ENCODE measurements at regions not wholly inside any gene's neighbourhood (a gene's known extent, or its start where the extent isn't known, plus 50 kb on each side); places are given as distances from the start of the nearest gene placed in this dataset.
A peak's percentile ranks its signal among the peaks of the same experiment; 100 is the strongest.

DNA sequence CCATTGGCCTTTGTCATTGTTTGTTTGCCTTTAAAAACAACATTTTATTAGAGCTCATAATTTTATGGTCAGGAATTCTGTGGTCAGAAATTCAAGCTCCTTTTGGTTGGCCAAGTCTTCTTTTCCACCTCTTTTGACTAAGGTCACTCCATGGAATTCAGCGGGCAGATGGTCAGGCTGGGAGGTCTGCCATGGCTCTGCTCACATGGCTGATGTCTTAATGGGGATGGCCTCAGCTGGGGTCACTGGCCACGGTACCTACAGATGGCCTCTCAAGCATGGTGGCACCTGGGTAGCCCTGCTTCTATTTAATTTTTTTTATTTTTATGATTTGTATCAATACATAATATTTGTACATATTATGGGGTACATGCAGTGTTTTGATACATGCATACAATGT lies 360.8 kb upstream of the MCTP2 start:
- no peak for DNase-seq (ENCODE audit: low spot score)

DNA sequence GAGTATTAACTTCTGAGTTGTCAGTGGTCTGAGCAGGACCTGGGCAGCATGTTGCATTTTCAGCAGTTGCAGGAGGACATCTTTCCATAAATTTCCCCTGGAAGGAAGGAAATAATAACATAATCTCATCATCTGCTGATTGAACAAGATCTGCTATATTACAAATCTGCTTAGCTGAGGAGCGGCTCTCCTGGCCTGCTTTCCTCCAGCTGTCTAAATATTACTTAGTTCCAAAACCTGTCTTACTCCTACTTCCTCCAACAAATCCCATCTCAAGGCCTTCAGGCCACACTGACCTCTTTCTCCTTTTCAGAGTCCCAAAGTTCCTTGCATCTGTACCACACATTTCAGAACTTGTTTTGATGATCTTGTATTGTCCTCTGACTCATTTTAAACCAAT lies 364.4 kb upstream of the MCTP2 start:
- DNase-seq (ENCODE audit: low spot score): no peak

DNA sequence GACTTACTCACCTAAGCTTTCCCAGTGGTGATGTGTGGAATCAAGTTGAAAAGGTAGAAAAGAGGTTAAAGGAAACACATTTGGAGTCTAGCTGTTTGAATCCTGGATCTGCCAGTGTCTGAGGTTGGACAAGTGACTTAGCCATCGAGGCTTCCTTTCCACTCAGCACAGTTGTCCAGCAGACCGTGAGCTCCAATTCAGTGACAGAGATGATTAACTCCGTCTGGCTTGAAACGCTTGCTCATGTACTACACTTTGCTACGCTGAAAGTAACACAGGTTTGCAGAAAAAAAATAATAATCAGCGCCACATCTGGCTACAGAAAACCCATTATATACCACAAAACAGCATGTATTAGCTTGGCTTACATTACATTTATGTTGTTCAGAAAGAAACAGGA lies 364.9 kb upstream of the MCTP2 start:
- DNase-seq (ENCODE audit: low spot score): no peak

DNA sequence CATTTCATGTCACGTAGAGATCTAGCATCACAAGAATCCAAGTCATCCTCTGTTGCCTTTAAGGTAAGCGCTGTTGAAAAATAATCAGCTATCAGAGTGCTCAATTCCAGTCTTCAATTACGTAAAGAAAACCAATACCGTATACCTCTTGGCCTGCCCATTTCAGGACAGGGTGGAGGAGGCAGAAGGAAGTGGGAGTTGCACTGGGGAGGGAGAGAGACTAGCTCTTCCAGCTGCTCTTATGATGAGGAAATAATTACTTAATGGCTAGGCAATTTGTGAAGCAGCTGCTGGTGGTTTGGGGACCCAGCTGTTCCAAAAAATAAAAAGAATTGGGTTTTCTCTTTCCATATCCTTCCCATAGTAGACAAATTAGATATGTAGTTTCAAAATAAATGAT lies 365.8 kb upstream of the MCTP2 start:
- DNase-seq (ENCODE audit: low spot score): no peak

DNA sequence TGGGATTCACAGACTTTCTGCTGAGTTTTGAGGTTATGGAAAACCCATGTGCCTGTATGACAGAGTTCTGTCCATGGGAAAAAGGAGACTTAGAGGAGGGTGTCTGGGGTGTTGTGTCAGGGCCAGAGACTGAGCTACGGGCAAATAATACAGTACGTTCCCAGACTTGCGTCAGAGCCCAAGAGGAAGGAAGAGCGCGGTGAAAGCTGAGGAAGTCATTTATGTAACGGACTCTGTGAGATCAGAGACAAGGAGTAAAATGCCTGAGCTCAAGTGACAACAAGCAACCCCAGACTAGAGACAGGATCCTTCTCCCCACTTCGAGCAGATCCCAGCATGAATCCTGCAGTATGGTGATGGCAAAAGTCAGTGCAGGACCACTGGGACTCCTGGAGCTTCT lies 368.6 kb upstream of the MCTP2 start:
- DNase-seq (ENCODE audit: low spot score): peak; percentile 2

DNA sequence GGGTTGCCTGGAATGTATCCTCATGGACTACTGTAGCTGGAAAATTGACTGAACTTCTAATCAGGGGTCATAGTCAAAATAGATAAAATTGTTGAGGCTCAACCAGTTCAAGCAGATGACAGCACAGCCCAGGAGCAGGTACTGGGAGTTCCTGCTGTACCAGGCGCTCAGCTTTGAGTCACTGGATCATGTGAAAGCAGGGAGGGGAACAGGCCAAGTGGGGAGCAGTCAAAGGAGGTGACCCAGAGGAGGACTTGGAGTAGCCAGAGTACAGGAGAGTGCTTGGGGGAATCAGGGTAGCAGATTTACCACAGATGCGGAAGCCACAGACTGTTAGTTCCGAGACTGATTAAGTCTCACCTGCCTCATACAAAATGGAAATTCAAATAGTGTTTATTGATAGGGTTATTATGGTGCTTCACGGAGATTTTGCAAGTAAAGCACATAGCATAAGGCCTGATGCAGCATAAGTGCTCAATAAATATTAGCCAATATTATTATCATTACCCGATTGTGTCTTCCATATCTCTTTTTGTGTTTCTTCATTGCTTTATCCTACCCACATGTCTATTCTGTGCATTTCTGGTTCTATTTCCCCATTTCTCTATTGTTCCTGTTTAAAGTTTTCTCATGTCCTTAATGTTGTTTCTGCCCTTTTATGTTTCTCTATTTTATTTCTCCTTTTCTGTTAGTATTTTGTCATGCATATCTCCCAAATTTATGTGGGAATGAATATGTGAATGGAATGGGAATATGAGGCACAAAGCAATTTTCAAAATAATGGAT lies 369.2 kb upstream of the MCTP2 start:
- no peak for DNase-seq (ENCODE audit: low spot score)

DNA sequence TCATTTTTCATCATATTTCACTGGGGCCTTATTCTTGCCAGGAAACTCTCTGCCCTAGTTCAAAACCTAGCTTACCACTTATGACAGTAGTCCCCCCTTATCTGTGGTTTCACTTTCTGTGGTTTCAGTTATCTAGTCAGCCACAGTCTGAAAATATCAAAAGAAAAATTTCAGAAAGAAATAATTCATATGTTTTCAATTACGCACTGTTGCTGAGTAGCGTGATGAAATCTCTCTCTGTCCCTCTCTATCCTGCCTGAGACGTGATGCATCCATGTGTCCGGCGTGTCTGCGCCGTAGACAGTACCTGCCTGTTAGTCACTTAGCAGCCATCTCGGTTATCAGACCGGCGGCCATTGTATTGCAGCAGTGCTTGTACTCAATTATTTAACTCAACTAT lies 369.9 kb upstream of the MCTP2 start:
- DNase-seq (ENCODE audit: low spot score): no peak

DNA sequence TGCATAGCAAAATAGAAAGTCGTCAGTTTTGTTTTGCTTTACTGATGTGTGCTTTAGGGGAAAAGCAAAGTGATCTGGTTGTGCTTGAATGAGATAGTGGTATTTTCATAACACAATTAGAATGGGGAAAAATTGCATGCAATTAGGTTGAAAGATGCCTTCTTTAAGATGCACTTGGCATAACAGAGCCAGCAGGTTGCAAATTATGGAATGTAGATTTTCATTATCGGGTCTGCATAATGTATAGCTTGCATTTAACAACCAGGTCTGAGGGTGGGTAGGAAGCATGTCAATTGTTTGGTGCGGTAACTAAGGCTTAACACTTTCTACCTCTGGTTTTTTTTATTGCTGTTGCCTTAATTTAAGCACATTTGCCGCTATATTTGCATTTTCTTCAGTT lies 370.7 kb upstream of the MCTP2 start:
- DNase-seq (ENCODE audit: low spot score): no peak

DNA sequence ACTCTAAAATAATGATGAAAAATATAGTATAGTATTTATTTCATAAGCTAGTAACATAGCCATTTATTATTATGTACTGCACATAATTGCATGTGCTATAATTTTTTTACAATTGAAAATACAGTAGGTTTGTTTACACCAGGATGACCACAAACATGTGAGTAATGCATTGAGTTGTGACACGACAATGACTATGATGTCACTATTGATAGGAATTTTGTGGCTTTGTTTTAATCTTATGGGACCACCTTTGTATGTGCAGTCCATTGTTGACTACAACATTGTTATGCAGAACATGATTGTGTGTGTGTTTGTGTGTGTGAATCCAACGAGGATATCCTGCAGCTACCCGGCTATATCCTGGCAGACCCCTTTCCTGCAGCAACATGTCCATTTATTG lies 372.2 kb upstream of the MCTP2 start:
- DNase-seq (ENCODE audit: low spot score): no peak

DNA sequence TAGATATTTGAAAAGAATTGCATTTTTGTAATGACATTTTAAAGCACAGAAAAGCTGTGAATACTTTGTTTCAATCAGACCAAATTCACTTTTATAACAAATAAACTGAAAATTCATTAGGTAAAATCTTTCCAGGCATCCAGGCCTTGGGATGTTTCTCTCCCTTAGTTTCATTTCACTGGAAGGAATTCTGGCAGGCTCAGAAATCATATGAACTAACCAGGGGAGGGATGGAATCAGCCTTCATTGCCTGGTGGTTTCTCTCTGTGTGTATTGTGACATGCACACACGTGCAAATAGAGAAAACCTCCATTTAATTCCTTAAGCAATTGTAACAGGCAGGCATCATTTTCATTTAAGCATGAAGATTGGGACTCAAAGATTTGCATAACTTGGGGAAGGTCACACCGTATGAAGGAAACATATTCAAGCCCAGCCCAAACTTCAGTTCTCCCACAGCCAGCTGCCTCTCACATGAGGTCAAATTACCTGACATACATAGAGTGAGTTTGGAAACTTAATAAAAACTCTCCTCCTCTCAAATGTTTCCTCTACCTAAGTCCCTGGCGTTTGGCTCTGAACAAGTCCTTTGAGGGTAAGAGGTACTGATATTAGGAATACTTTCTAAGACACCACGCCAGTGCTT lies 376.1 kb upstream of the MCTP2 start:
- DNase-seq (ENCODE audit: low spot score): no peak

DNA sequence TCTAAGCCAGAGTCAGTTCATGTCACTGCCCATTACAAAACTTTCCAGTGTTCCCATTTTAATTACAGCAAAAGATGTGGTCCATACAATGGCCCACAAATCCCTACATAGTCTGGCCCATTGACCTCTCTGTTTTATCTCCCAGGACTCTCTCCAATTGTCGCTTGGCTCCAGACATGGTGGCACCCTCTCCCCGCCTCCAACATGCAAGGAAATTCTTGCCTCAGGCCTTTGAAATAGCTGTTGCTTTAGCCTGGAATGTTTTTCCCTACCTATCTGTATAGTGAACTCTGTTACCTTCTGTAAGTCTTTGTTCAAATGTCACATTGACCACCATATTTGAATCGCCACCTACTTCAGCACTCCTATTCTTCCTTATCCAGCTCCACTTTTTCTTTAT lies 377.3 kb upstream of the MCTP2 start:
- DNase-seq (ENCODE audit: low spot score): no peak

DNA sequence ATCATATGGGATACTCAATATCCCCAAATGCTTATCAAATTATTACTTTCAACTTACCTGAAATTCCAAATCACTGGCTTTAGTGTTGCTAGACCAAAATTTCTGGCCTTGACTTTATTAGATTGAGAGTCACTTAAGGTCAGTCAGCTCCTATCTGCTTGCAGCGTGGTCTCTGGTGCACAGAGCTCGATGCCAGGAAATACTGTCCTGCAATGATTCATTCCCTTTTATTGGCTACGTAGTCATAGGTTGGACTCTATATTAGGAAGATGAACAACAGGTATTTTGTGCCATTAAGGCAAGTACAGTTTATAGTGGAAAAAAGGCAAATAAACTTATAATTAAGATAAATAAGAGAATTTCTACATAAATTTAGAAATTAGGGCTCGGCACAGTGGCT lies 378.6 kb upstream of the MCTP2 start:
- DNase-seq (ENCODE audit: low spot score): no peak

DNA sequence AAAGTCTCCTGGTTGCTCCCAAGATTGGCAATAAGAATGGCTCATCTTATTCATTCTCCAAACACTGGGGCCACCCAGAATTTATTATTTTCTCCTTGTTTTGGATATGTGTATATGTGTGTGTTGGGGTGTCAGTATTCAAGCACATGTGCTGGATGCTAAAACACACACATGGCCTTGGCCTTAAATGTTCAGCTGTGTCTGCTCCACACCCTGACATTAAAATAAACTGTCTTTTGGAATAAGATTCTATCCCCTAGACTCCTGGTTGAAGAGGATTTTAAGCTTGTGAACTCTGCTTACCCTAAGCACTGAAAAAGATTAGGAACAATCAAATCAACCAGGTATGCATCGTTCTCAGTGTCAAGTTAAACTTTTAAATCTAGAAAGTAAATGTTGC lies 382.9 kb upstream of the MCTP2 start:
- no peak for DNase-seq (ENCODE audit: low spot score)

DNA sequence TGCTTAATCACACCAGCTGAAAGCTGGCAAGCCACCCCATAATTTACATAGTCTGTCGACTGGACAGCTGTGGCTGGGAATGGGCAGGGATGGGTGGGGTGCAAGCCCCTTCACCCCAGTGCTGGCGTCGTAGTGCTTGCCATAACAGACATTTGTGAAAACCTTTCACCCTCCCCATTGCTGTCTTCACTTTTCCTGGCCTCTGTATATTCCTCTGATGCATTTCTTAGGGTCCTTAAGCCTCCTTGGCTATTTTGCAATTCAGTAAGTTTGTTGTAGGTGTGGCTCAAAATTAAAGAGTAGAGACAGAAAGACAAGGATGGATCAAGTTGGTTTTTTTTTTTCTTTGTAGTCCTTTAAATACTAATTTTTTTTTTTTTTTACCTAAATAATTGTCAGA lies 383.3 kb upstream of the MCTP2 start:
- no peak for DNase-seq (ENCODE audit: low spot score)

DNA sequence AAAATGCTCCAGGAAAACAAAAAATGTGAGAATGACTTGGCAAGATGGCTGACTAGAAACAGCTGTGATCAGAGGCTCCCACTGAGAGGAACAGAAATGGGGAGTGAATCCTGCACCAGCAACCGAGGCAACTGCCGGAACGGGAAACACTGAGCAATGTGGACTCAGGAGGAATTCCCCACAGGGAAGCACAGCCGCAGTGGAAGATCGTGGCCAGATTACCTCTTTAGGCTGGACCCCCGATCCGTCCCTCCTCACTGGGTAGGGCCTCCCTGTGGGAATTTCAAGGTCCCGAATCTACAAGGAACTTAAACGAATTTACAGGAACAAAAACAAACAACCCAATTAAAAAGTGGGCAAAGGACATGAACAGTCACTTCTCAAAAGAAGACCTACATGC lies 385.2 kb upstream of the MCTP2 start:
- no peak for DNase-seq (ENCODE audit: low spot score)

DNA sequence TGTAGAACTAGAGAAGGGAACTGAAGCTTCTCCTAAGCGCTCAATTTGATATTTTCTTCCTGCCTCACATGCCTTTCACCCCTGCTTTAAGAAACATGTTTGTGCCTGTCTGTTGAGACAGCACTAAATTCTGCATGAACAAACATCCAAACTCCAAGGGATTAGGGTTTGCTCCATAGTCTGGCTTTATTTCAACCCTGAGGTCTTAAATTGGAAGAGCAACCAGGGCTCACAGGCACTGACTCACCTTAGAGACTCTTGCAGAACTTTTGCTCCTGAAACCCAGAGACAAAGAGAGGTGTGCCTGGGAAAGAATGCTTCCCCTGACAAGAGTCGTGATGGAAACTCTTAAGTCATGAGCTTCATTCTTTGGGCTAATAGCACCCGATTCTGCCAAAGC lies 393.9 kb upstream of the MCTP2 start:
- DNase-seq (ENCODE audit: low spot score): no peak

DNA sequence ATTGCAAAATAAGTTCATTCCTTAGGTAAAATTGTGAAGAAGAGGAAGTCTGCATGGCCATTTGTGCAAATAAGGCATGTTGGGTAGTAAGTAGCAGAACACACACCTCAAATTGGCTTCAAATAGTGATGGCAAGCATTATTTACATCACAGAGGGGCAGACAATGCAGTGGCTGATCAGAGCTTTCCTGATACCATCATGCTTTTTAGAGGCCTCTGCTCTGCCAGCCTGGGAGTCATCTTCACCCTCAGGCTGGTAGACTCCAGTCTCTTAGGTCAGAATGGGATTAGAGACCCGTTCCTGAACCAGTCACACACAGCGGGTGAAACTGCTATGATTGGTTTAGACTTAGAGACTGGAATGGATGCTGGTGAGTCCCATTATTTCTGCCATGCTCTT lies 396.0 kb upstream of the MCTP2 start:
- no peak for DNase-seq (ENCODE audit: low spot score)

DNA sequence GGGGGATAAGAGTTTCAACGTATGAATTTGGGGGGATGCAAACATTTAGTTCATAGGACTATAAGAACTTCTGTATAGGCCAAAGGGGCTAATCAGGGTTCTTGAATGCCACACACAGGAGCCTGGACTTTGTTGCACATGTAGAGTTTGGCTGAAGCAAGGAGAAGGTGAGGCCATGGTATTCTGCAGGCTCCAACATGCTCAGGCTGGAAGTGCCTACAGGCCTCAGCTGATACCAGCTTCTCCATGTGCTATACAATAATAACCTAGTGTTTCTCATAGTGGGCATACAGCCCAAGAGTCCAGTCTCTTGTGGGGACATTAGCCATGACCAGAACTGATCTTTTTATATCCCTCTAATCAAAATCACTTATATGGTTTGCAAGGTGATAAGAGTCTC lies 399.7 kb upstream of the MCTP2 start:
- DNase-seq (ENCODE audit: low spot score): no peak

DNA sequence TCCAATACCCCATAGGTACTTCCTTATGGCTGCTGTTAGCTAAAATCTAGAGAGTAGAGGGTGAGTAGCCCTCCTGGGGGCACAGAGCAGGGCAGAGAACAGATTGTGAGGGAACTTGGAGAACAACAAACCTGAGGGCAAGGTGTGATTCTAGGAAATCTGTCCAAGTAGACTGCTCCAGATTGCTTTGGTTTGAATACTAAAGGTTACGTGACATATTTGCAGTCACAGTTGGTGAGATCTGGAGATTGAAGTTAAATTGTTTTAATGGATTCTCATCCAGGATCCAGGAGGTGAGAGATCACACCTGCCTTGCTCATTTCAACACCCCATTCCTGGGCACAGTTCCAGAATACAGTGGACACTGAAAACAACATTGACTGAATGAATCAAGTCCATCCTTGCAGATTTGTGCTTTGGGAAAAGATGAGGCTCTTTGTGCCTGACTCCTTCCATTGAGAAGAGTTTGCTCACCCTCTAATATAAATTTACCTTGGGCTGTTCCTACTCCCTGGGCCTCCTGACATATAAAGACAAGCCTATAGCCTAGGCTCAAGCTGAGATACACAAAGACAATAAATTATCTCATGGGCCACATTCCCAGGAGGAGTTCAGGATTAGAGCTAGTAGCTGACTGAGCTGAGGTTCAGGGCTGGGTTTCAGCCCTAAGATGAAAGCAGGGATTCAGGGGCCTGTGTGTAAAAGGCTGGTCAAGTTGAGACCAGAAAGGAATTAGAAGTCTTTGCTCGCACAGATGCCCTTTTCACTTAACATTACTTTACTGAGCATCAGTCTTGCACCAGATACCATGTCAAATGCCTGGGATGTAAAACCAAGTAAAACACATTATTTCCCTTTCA lies 400.9 kb upstream of the MCTP2 start:
- DNase-seq (ENCODE audit: low spot score): no peak

DNA sequence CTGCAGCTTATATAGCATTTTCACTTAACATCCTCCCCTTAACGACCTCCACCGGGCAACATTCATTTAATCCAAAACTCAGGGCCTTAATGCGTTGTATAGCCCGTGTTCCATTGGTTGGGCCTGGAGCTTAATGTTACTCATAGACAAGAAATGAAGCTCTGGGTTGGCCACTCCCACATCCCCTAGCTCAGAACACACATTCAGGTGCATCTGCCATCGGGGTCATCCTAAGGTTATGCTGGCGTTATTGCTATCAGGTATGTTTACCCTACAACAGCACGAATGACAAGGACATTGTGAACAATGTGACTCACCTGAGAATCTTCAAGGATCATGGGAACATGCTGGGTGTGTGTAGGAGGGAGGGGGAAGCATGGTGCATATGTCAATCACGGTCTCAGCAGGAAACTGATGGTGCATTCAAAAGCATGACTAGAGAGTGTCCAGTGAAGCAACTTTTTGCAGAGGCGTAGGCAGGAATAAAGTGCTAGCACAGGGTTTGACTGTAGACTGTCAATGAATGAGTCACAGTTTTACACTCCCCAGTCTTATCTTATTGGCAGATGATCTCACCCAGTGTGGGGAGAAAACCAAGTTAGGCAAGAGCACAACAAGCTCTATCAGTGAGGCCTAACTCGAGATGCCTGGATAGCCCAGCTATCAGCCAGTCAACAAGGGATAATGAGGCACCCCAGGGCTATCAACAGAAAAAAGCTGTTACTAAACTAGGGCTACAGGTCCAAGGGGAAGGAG lies 402.1 kb upstream of the MCTP2 start:
- peak; percentile 1 for DNase-seq (ENCODE audit: low spot score)

DNA sequence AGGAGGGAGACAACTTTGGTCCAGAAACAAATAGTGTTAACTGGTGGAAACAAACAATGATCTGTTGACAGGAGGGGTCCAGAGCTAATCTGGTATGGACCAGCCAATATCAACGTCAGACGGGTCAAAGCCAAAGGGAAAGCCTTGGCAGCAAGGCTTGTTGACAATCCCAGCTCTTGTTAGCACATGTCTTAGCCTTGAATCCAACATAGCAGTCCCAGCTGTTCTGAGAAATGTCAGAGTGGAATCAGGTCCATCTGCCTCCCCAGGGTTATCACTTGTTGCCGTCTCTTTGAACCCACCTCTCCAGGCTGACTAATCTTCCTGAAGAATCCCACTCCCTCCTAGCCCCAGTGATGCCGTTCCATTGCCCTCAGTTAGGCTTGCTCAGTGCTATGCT lies 404.6 kb upstream of the MCTP2 start:
- DNase-seq (ENCODE audit: low spot score): no peak

DNA sequence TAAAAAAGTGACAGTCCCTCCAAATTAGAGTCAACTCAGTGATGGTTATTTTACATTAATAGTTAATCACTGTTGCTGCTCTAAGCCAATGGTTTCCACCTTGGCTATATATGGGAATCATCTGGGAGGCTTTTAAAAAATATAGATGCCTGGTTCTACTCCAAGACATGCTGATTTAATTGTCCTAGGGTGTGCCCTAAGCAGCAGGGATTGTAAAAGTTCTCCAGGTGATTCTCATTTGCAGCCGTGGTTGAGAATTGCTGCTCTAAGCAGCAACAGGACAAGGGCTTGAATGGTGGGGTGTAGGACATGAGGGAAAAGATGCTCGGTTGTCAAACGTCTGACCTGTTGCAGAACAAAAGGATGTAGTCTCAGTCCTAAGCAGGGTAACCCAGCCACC lies 405.1 kb upstream of the MCTP2 start:
- no peak for DNase-seq (ENCODE audit: low spot score)

All from putamen (tissue), 1 donor.